ENCODE measurements at regions not wholly inside any gene's neighbourhood (a gene's known extent, or its start where the extent isn't known, plus 50 kb on each side); places are given as distances from the start of the nearest gene placed in this dataset.

DNA sequence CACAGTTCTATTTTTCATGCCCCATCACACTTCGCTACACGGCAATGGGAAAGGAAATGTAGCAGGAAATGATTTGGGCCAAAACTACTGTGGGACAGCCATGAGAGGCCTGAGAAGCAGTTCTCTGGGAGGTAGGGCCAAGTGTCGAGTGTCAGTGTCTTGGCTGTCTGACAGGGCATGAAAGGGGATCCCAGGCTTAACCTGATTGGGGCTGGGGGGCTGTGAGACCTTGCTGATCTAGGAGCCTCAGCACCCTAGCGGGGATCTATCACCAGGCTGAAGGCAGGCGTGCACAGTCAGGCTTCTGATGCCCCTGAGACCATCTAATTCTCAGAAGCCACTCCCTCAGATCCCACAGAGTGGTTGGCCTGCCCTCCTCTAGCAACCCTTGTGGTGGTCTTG lies 58.2 kb upstream of the SLC25A13 start:
- Histone ChIP-seq H4K20me1 (no peaks in the 10 kb centered on the region), H3K4me2 (peak overlapping the region in 10 of 11 experiments; percentile 13 to 71 (median 61); a peak in 18 of 22 replicates), H3K4me1 (peaks cover 0 to 15% (median 11%) of the 10 kb centered on the region in 10 experiments; a peak in 15 of 20 replicates), H3K36me3 (no peaks in the 10 kb centered on the region), H3K9me3 (replicated peaks in 1 of 11) (no peaks in the 10 kb centered on the region), H3K9ac (no peak overlapping the region), H3K27me3 (no peaks in the 10 kb centered on the region), H3K27ac (no peak overlapping the region), H3K4me3 (no peak overlapping the region)
- no peak for TF ChIP-seq Cebpa-rat (IDR thresholded peaks at IDR 0.05)

DNA sequence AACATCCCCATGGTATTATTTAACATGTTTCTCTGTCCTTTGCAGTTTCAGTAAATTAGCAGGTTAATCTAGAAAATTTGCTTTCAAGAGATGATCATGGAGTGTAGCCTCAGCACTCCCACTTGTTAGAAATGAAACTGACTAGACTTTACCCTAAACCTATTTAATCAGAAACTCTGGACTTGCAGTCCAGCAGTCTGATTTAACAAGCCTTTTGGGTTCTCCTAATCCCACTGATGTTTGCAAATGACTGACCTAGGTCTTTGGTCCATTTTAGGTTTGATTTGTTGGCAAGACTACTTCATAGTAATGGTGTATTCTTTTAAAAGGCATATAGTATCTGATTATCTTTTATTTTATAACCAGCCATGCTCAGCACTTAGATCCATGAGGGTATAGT lies 55.5 kb upstream of the SLC25A13 start:
- H3K27ac ChIP-seq, result no peak overlapping the region
- no peaks in the 10 kb centered on the region for H4K20me1 ChIP-seq
- H3K4me2 ChIP-seq, result no peak overlapping the region
- H3K9ac ChIP-seq, result no peak overlapping the region
- no peaks in the 10 kb centered on the region for H3K27me3 ChIP-seq
- TF ChIP-seq Cebpa-rat (IDR thresholded peaks at IDR 0.05), result no peak
- H3K4me1 ChIP-seq, result peaks cover 0 to 15% (median 11%) of the 10 kb centered on the region in 10 experiments; a peak in 15 of 20 replicates
- H3K4me3 ChIP-seq, result no peak overlapping the region
- no peaks in the 10 kb centered on the region for H3K9me3 ChIP-seq (replicated peaks in 1 of 11)
- no peaks in the 10 kb centered on the region for H3K36me3 ChIP-seq
